Immature natural killer cell (primary cell): ENCODE measurements at regions not wholly inside any gene's neighbourhood (a gene's known extent, or its start where the extent isn't known, plus 50 kb on each side); places are given as distances from the start of the nearest gene placed in this dataset.
"Not testable (repeated sequence)": the region's sequence is repeated elsewhere in the genome, so short reads cannot be mapped to it uniquely, and the experiment has no call there.

ENCODE experiments used
- DNase-seq, 3 donors: peaks; one replicate each; pipeline ENCODE4 v3.0.0; 2022; ENCODE audit warnings: mixed read lengths in 1 of 3
- H3K27ac Mint-ChIP-seq, 6 donors: one replicate each; pipeline ENCODE4 v1.8.0; 2020; ENCODE audit warnings: mixed read lengths in 6 of 6, mild to moderate bottlenecking in 5 of 6, inconsistent platforms in 4 of 6, moderate library complexity in 3 of 6
- H3K27me3 Mint-ChIP-seq, 3 donors: one replicate each; pipeline ENCODE4 v1.8.0; 2020 to 2021; ENCODE audit warnings: low read depth in 3 of 3, mild to moderate bottlenecking in 3 of 3, mixed read lengths in 3 of 3, moderate library complexity in 3 of 3, inconsistent platforms in 1 of 3
- H3K36me3 Mint-ChIP-seq, 3 donors: one replicate each; pipeline ENCODE4 v1.8.0; 2020; ENCODE audit warnings: mixed read lengths in 3 of 3, inconsistent platforms in 2 of 3, mild to moderate bottlenecking in 2 of 3
- H3K4me1 Mint-ChIP-seq, 2 donors: one replicate each; pipeline ENCODE4 v1.8.0; 2020; ENCODE audit warnings: inconsistent platforms in 2 of 2, mild to moderate bottlenecking in 2 of 2, mixed read lengths in 2 of 2, moderate library complexity in 1 of 2
- H3K4me3 Mint-ChIP-seq, 5 donors: one replicate each; pipeline ENCODE4 v1.8.0; 2020; ENCODE audit warnings: mild to moderate bottlenecking in 5 of 5, mixed read lengths in 5 of 5, inconsistent platforms in 3 of 5, moderate library complexity in 3 of 5
- H3K9me3 Mint-ChIP-seq, 6 donors: one replicate each; pipeline ENCODE4 v1.8.0; 2020; ENCODE audit warnings: mild to moderate bottlenecking in 6 of 6, mixed read lengths in 6 of 6, inconsistent platforms in 4 of 6, moderate library complexity in 3 of 6

DNA sequence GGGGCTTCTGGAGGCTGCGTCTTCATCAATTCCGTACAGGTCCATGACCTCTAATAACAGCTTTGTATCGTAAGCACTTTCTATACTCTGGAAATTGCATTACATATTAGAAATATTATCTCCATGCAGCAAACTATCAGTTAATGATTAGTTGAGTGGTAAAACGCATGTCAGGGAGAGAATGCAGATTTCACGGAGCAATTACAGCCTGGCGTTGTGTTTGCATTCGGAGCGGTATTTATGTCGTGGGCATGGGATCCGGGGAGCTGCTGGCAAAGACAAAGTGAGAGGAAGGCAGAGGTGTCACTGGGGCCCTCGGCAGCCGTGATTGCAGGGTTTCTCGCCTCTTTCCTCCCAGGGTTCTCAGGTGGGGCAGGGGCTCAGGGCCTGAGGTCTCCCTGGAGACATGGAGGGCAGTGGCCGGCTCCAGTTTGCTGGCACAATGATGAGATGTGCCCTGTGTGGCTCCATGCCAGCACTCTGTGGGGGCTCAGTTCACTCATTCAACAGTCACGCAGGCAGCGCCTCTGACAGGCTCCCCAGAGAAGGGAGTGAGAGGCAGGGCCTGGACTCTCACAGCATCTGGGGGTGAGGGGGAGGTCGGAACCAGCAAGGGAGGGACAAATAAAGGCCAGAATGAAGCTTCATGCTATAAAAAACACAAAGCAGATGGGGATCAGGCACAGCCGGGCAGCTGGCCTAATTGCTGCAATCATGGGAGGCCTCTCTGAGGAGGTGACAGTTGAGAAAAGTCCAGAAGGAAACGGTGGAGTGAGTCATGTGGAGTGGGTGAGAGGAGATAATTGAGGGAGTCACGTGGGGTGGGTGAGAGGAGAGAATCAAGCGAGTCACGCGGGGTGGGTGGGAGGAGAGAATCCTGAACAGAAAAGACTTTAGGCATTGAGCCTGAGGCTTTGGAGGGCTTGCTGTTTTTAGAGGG lies 1002.7 kb downstream of the BRD1 start:
- DNase-seq: no peak
- peaks cover 0 to 6% (median 0%) of the 10 kb centered on the region in 6 donors for H3K9me3 Mint-ChIP-seq
- peak overlapping the region in 1 of 5 donors; percentile 48 for H3K4me3 Mint-ChIP-seq
- H3K27me3 Mint-ChIP-seq: peaks cover 2 to 7% (median 7%) of the 10 kb centered on the region in 3 donors
- no peak overlapping the region for H3K27ac Mint-ChIP-seq
- H3K4me1 Mint-ChIP-seq: no peaks in the 10 kb centered on the region
- no peaks in the 10 kb centered on the region for H3K36me3 Mint-ChIP-seq

- Mint-ChIP-seq H3K4me1 (no peaks in the 10 kb centered on the region), H3K27me3 (peaks cover 2 to 5% (median 5%) of the 10 kb centered on the region in 3 donors), H3K36me3 (no peaks in the 10 kb centered on the region), H3K4me3 (no peak overlapping the region), H3K27ac (no peak overlapping the region), H3K9me3 (peaks cover 0 to 3% (median 0%) of the 10 kb centered on the region in 6 donors)
- DNase-seq: no peak
Measured at GRCh38 chr22:48823941-48824340, 1003.7 kb downstream of the BRD1 start.

DNA sequence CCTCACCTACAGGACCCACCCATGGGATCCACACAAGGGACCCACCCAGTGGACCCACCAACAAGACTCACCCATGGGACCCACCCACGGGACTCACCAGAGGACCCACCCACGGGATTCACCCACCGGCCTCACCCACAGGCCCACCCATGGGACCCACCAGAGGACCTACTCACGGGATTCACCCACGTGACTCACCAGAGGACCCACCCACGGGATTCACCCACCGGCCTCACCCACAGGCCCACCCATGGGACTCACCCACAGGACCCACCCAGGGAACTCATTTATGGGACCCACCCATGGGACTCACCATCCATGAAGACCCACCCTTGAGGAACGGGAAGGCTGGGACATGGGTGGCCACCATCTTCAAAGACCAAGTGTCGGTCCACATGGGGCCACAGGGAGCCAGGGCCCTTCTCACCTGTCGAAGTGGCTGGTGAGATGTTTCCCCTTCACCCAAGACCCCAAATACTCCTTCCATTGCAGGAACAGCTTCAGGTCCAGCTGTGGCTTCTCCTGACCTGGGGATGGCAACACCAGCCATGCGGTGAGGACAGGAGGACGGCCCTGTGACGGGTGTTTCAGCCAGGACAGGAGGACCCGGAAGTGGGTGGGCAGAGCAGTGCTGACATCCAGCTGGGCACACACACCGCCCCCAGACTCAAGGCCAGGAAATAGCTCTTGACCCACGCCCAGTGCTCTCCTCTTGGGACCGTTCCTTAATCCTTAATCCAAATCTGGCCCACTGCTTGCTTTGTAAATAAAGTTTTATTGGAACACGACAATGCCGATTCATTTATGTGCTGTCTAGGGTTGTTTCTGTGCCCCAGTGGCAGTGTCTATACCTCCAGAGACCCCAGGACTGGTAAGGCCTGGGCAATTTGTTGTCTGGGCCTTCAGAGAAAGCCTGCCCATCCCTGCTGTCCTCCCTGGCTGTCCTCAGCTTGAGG lies 1005.1 kb downstream of the BRD1 start:
- no peak overlapping the region for H3K27ac Mint-ChIP-seq
- peaks cover 2 to 5% (median 3%) of the 10 kb centered on the region in 3 donors for H3K27me3 Mint-ChIP-seq
- H3K4me3 Mint-ChIP-seq: no peak overlapping the region
- H3K36me3 Mint-ChIP-seq: no peaks in the 10 kb centered on the region
- H3K9me3 Mint-ChIP-seq: peaks cover 0 to 5% (median 0%) of the 10 kb centered on the region in 6 donors
- H3K4me1 Mint-ChIP-seq: no peaks in the 10 kb centered on the region
- DNase-seq: no peak

DNA sequence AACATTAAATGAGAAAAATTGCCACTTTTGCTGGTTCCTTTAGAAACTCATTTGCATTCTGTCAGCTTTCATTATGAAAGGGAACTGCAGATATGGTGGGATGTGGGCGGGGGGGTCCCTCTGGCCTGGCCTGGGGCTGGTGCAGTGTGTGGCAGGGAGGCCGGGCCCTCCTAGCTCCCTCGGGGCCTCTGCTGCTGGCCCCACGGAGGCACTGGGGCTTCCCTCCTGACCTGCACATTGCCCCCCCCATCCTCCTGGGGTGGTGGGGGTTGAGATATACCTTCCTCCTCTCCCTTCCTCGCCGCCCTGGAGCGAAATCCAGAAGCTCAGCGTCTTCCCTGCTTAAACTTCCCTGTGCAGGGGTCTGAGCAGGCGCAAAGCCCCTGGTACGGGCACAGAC lies 1005.9 kb downstream of the BRD1 start:
- Mint-ChIP-seq H3K4me1 (no peaks in the 10 kb centered on the region), H3K36me3 (no peaks in the 10 kb centered on the region), H3K4me3 (no peak overlapping the region), H3K9me3 (peaks cover 0 to 3% (median 0%) of the 10 kb centered on the region in 6 donors), H3K27ac (no peak overlapping the region), H3K27me3 (peaks cover 2 to 6% (median 3%) of the 10 kb centered on the region in 3 donors)
- no peak for DNase-seq

DNA sequence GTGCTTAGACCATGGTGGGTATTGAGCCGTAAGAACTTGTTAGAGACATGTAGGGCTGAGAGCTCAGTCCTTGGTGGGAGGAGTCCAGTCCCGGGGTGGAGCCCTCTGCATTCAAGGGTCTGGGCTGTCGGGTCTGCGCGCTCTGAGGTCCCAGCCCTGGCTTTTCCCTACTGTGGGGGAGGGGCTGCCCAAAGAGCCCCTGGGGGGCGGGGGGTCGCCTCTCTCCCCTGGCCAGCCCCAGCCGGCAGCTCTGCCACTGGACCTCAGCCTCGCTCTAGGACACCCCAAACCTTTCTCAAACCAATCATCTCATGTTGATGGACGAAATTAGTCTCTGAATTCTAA lies 1006.4 kb downstream of the BRD1 start:
- no peak overlapping the region for H3K4me3 Mint-ChIP-seq
- DNase-seq: no peak
- no peaks in the 10 kb centered on the region for H3K4me1 Mint-ChIP-seq
- peaks cover 2 to 8% (median 4%) of the 10 kb centered on the region in 3 donors for H3K27me3 Mint-ChIP-seq
- H3K36me3 Mint-ChIP-seq: no peaks in the 10 kb centered on the region
- no peak overlapping the region for H3K27ac Mint-ChIP-seq
- H3K9me3 Mint-ChIP-seq: peaks cover 0 to 1% (median 0%) of the 10 kb centered on the region in 6 donors

DNA sequence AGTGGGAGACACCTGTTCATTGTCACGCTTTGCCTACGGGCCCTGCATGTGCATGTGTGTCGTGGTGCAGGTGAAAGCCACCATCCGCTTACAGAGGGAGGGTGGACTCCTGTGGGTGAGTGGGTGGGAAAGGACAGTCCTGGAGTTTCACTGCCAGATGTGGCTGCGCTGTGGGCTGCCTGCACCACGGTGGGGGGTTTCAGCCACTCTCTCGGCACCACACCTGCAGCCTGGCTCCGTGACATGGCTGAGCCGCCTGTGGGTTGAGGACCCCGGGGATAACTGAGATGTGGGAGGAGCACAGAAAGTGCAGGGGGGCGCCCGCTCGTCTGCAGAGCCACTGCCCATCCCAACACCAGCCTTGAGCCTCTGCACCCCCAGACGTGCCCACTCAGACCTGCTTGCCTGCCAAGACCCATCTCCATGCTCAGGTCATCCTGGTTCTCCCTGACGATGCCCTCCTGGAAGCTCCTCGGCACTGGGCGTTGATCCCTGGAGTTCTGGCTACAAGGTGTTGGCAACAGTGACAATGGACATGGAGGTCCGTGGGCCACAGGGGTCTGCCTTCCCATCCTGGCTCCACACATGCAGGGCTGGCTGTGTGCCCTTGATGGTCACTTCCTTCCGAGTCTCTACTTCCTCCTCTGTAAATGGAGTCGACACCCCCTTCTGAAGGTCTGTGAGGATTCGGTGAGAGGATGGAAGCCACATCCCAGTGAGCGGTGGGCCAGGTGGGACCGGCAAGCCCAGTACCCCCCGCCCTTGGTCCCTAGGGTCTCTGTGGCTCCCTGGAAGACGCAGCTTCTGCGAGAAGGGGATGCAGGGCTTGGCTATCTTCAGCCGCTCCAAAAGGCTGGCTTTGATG lies 1007.0 kb downstream of the BRD1 start:
- no peak for DNase-seq
- peaks cover 0 to 1% (median 0%) of the 10 kb centered on the region in 6 donors for H3K9me3 Mint-ChIP-seq

GRCh38 chr22:48819961-48820360 lies 1007.7 kb downstream of the BRD1 start:
- no peaks in the 10 kb centered on the region for H3K36me3 Mint-ChIP-seq
- H3K4me1 Mint-ChIP-seq: no peaks in the 10 kb centered on the region
- H3K9me3 Mint-ChIP-seq: peaks cover 0 to 1% (median 0%) of the 10 kb centered on the region in 6 donors
- H3K4me3 Mint-ChIP-seq: no peak overlapping the region
- no peak overlapping the region for H3K27ac Mint-ChIP-seq
- peaks cover 2 to 12% (median 4%) of the 10 kb centered on the region in 3 donors for H3K27me3 Mint-ChIP-seq
- DNase-seq: no peak

More for the DNA sequence above, 1007.0 kb downstream of the BRD1 start:
- no peak overlapping the region for H3K4me3 Mint-ChIP-seq
- peaks cover 2 to 8% (median 3%) of the 10 kb centered on the region in 3 donors for H3K27me3 Mint-ChIP-seq
- no peaks in the 10 kb centered on the region for H3K36me3 Mint-ChIP-seq
- no peaks in the 10 kb centered on the region for H3K4me1 Mint-ChIP-seq
- H3K27ac Mint-ChIP-seq: no peak overlapping the region

- peaks cover 0 to 1% (median 0%) of the 10 kb centered on the region in 6 donors for H3K9me3 Mint-ChIP-seq
- no peak overlapping the region for H3K27ac Mint-ChIP-seq
- no peak for DNase-seq
- H3K4me1 Mint-ChIP-seq: no peaks in the 10 kb centered on the region
- no peak overlapping the region for H3K4me3 Mint-ChIP-seq
- peaks cover 0 to 12% (median 2%) of the 10 kb centered on the region in 3 donors for H3K27me3 Mint-ChIP-seq
- no peaks in the 10 kb centered on the region for H3K36me3 Mint-ChIP-seq
Measured at GRCh38 chr22:48819232-48819631, 1008.4 kb downstream of the BRD1 start.

DNA sequence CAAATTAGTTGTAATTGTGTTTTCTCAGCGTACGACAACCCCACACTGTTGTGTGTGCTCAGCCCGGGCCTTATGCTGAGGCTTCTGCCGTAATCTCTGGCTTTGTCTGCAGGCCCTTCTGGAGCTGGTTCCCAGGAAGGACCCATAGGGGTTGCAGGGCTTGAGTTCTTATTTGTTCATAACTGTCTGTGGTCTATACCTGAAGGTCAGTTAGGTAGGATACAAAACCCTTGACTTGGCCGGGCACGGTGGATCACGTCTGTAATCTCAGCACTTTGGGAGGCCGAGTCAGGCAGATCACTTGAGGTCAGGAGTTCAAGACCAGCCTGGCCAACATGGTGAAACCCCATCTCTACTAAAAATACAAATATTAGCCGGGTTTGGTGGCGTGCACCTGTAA lies 1010.2 kb downstream of the BRD1 start:
- H3K27me3 Mint-ChIP-seq, H3K9me3 Mint-ChIP-seq, H3K27ac Mint-ChIP-seq, H3K4me3 Mint-ChIP-seq, DNase-seq, H3K4me1 Mint-ChIP-seq, H3K36me3 Mint-ChIP-seq: not testable (repeated sequence)

DNA sequence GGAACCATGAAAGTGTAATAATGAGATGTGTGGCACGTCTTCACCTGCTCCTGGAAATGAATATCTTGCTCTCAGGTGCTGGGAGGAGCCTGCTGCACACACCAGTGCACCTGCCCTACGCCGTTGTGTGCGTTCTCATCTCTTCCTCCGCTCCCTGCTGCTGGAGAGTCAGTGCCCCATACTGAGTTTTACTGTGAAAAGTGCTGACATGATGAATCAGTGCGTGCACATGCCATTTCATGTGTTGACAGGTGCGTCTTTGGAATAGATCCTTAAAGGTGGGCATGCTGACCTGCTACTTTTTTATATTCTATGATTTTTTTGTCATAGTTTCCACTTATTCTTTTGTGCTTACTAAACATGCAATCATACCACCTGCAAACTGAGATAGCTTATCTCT lies 1015.8 kb downstream of the BRD1 start:
- no peak overlapping the region for H3K4me3 Mint-ChIP-seq
- no peak for DNase-seq

DNA sequence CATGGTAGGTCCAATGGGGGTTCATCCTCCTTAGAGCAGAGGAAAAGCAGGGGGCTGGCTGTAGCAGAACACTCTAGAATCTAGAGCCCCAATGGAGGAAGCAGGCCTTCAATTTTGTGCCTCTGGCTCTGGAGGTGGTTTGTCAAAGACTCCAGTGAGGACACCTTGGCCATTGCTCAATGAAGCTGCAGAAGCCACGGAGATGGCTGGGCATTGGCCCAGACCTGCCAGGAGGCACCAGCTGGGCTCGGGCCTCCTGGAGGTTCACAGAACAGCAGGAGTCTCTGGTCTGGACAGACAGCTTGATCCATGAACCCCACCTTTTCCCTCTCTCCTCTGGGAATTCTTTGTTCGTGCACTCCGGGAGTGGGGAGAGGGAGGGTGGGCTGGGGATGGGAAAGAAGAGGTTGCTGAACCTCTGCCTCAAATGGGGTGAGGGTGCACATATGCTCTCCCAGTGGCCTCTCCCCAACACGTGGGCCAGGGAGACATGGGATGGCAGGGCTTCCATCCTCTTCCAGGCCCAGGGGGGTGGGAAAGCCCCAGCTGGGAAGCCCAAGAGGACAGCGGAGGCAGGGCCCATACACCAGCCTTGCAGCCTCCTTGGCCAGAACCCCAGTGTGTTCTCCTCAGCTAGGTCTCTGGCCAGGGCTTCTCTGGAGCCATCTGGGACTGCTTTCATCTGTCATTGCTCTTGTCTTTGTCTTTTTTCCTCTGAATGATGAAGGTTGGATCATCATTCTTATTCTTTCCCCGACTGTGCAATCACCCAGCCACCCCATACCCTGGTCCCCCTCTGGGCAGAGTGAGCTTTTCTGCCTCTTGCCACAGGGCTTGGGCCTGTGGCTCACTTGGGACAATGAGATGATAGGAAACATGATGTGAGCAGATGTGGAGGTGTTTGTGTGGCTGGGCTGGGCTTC lies 1019.4 kb downstream of the BRD1 start:
- no peaks in the 10 kb centered on the region for H3K4me1 Mint-ChIP-seq
- peaks cover 3 to 4% (median 3%) of the 10 kb centered on the region in 3 donors for H3K27me3 Mint-ChIP-seq
- no peaks in the 10 kb centered on the region for H3K36me3 Mint-ChIP-seq
- H3K27ac Mint-ChIP-seq: no peak overlapping the region
- H3K4me3 Mint-ChIP-seq: no peak overlapping the region
- H3K9me3 Mint-ChIP-seq: no peaks in the 10 kb centered on the region
- DNase-seq: no peak

More for the DNA sequence above, 1015.8 kb downstream of the BRD1 start:
- H3K27me3 Mint-ChIP-seq: peaks cover 2 to 7% (median 6%) of the 10 kb centered on the region in 3 donors
- no peak overlapping the region for H3K27ac Mint-ChIP-seq
- H3K4me1 Mint-ChIP-seq: no peaks in the 10 kb centered on the region
- no peaks in the 10 kb centered on the region for H3K36me3 Mint-ChIP-seq
- no peaks in the 10 kb centered on the region for H3K9me3 Mint-ChIP-seq

- no peaks in the 10 kb centered on the region for H3K4me1 Mint-ChIP-seq
- H3K9me3 Mint-ChIP-seq: no peaks in the 10 kb centered on the region
- no peak for DNase-seq
- no peaks in the 10 kb centered on the region for H3K36me3 Mint-ChIP-seq
- H3K27ac Mint-ChIP-seq: no peak overlapping the region
- no peak overlapping the region for H3K4me3 Mint-ChIP-seq
- H3K27me3 Mint-ChIP-seq: peaks cover 3 to 4% (median 3%) of the 10 kb centered on the region in 3 donors
Measured at GRCh38 chr22:48807155-48807554, 1020.5 kb downstream of the BRD1 start.
